Spleen (tissue), 7 donors: ENCODE measurements at regions not wholly inside any gene's neighbourhood (a gene's known extent, or its start where the extent isn't known, plus 50 kb on each side); places are given as distances from the start of the nearest gene placed in this dataset.

Experiments used
- POLR2A ChIP-seq, 3 donors: fragments of 450-650 bp; IDR thresholded peaks; one replicate each; pipeline ENCODE4 v1.5.1; 2017; ENCODE audit warnings: antibody characterized with exemption in 3 of 3, mild to moderate bottlenecking in 1 of 3
- TF ChIP-seq, protein P1 (sequence below), 11 experiments: fragments of 200-600 bp in 7 of 11; fragments of 450-650 bp in 4 of 11; sonication (generic) in 4 of 11; IDR thresholded peaks in 8 of 11; conservative IDR thresholded peaks in 3 of 11; 1 replicate in 7 of 11; 2 replicates in 4 of 11; pipeline versions ENCODE4 v1.4.0 to v1.8.0; 2016 to 2021; ENCODE audit warnings: antibody characterized with exemption in 11 of 11, inconsistent platforms in 4 of 11, mild to moderate bottlenecking in 1 of 11
- donor health status: DM: no; HTN: no; CAD: no; lungs with moderate emphysema.
- donor health status: DM: no; HTN: no; CAD: no.
- donor health status: DM: no; HTN: no; CAD: no.

DNA sequence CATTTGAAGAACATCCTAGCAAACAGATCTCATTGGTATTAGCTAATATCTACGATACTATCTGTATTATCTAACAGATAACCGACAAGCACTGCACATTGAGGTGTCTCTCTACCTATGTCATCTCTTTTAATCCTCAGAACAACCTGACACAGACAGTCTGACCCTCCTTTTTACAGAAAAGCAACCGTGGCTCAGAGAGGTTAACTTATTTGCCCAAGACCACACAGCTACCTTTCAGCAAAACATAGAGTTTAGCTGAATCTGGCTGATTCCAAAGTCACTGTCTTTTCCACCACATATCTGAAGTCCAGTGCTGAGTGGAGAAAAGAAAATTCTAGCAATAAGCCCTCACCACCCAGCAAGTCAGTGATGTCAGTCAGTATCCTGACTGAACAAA, 358.7 kb upstream of the JARID2 start:
- TF ChIP-seq, protein P1, sequence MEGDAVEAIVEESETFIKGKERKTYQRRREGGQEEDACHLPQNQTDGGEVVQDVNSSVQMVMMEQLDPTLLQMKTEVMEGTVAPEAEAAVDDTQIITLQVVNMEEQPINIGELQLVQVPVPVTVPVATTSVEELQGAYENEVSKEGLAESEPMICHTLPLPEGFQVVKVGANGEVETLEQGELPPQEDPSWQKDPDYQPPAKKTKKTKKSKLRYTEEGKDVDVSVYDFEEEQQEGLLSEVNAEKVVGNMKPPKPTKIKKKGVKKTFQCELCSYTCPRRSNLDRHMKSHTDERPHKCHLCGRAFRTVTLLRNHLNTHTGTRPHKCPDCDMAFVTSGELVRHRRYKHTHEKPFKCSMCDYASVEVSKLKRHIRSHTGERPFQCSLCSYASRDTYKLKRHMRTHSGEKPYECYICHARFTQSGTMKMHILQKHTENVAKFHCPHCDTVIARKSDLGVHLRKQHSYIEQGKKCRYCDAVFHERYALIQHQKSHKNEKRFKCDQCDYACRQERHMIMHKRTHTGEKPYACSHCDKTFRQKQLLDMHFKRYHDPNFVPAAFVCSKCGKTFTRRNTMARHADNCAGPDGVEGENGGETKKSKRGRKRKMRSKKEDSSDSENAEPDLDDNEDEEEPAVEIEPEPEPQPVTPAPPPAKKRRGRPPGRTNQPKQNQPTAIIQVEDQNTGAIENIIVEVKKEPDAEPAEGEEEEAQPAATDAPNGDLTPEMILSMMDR (IDR thresholded peaks at IDR 0.05 in 8 of 11, conservative IDR thresholded peaks at IDR 0.05 in 3 of 11): no peak
- no peak for TF ChIP-seq POLR2A (IDR thresholded peaks at IDR 0.05)
